ENCODE measurements at regions not wholly inside any gene's neighbourhood (a gene's known extent, or its start where the extent isn't known, plus 50 kb on each side); places are given as distances from the start of the nearest gene placed in this dataset.

- no peak for DNase-seq
Observed at GRCh38 chr16:65884018-65884417, 482.5 kb upstream of the CDH5 start.

- no peak for DNase-seq
Observed at GRCh38 chr16:65878347-65878746, 488.1 kb upstream of the CDH5 start.

- DNase-seq: no peak
Observed at GRCh38 chr16:65876624-65877023, 489.9 kb upstream of the CDH5 start.

- DNase-seq: no peak
Observed at GRCh38 chr16:65876056-65876408, 490.5 kb upstream of the CDH5 start.

GRCh38 chr16:65875381-65876055 is 491.0 kb upstream of the CDH5 start:
- DNase-seq: no peak

- DNase-seq: peak; percentile 46 to 88
Observed at GRCh38 chr16:65869261-65869660, 497.2 kb upstream of the CDH5 start.

GRCh38 chr16:65867276-65867960 is 499.1 kb upstream of the CDH5 start:
- no peak for DNase-seq

- no peak for DNase-seq
Observed at GRCh38 chr16:65863236-65863635, 503.3 kb upstream of the CDH5 start.

GRCh38 chr16:65861131-65861731 is 505.3 kb upstream of the CDH5 start:
- no peak for DNase-seq

GRCh38 chr16:65855171-65856145 is 511.0 kb upstream of the CDH5 start:
- no peak for DNase-seq

- DNase-seq: no peak
Observed at GRCh38 chr16:65846210-65846602, 520.3 kb upstream of the CDH5 start.

GRCh38 chr16:65845466-65846209 is 520.9 kb upstream of the CDH5 start:
- DNase-seq: no peak

GRCh38 chr16:65843941-65844340 is 522.5 kb upstream of the CDH5 start:
- DNase-seq: no peak

- no peak for DNase-seq
Observed at GRCh38 chr16:65842067-65842466, 524.4 kb upstream of the CDH5 start.

GRCh38 chr16:65838001-65838400 is 528.5 kb upstream of the CDH5 start:
- DNase-seq: no peak

- no peak for DNase-seq
Observed at GRCh38 chr16:65837464-65837863, 529.0 kb upstream of the CDH5 start.

- DNase-seq: no peak
Observed at GRCh38 chr16:65834688-65835087, 531.8 kb upstream of the CDH5 start.

- DNase-seq: no peak
Observed at GRCh38 chr16:65833171-65833871, 533.2 kb upstream of the CDH5 start.

GRCh38 chr16:65832679-65833078 is 533.8 kb upstream of the CDH5 start:
- DNase-seq: no peak

- DNase-seq: no peak
Observed at GRCh38 chr16:65831903-65832666, 534.4 kb upstream of the CDH5 start.

GRCh38 chr16:65829076-65829475 is 537.4 kb upstream of the CDH5 start:
- peak; percentile 42 to 81 for DNase-seq

Data from cerebellar nuclear complex (tissue), 1 donor.